ENCODE measurements at regions not wholly inside any gene's neighbourhood (a gene's known extent, or its start where the extent isn't known, plus 50 kb on each side); places are given as distances from the start of the nearest gene placed in this dataset.

GRCh38 chr4:189494407-189494806 lies 446.3 kb upstream of the FRG1 start (continued):
- TF ChIP-seq PRDM2 (tag by site-specific recombination; IDR thresholded peaks at IDR 0.05; ENCODE audit: borderline replicate concordance) (no peak), YY2 (tag by site-specific recombination; IDR thresholded peaks at IDR 0.05) (no peak), AEBP2 (tag by site-specific recombination; IDR thresholded peaks at IDR 0.05; ENCODE audit: borderline replicate concordance) (no peak)

- no peaks in the 10 kb centered on the region for H3K4me1 ChIP-seq (ENCODE audit: control insufficient read depth, insufficient read depth, low read length)
- H3K27ac ChIP-seq (ENCODE audit: extremely low read depth, low read depth, low read length), result no peak overlapping the region
- no peaks in the 10 kb centered on the region for H3K9me3 ChIP-seq (ENCODE audit: control insufficient read depth, insufficient read depth, low read depth, low read length)
- H3K36me3 ChIP-seq (ENCODE audit: control insufficient read depth in 2 of 2, insufficient read depth in 1 of 2, low read length in 2 of 2), result no peaks in the 10 kb centered on the region
- no peak overlapping the region for H3K4me3 ChIP-seq (ENCODE audit: low read depth, low read length)
- TF ChIP-seq KLF9 (tag by site-specific recombination; IDR thresholded peaks at IDR 0.05; ENCODE audit: low read depth), result no peak
- CTCF ChIA-PET, result no interaction called here
- POLR2A ChIA-PET, result no interaction called here
Measured at GRCh38 chr4:189497516-189497915, 443.2 kb upstream of the FRG1 start.

- ChIA-PET CTCF (no interaction called here), POLR2A (no interaction called here)
- no peak for TF ChIP-seq ZFHX2 (tag by site-specific recombination; conservative IDR thresholded peaks at IDR 0.05)
- TF ChIP-seq ZNF621 (tag by site-specific recombination; IDR thresholded peaks at IDR 0.05), result no peak
- TF ChIP-seq SETDB1 (IDR thresholded peaks at IDR 0.05; ENCODE audit: insufficient read length, low read length), result no peak
- TF ChIP-seq ZNF341 (tag by site-specific recombination; IDR thresholded peaks at IDR 0.05; ENCODE audit: low read depth), result no peak
- no peak for TF ChIP-seq ZBTB17 (tag by site-specific recombination; IDR thresholded peaks at IDR 0.05)
- no peak for TF ChIP-seq ZNF530 (tag by site-specific recombination; IDR thresholded peaks at IDR 0.05; ENCODE audit: low read depth)
- TF ChIP-seq ZBTB20 (tag by site-specific recombination; IDR thresholded peaks at IDR 0.05), result no peak
- TF ChIP-seq GFI1B (tag by site-specific recombination; IDR thresholded peaks at IDR 0.05), result no peak
- TF ChIP-seq IKZF3 (tag by site-specific recombination; IDR thresholded peaks at IDR 0.05), result no peak
- TF ChIP-seq ZNF449 (tag by site-specific recombination; IDR thresholded peaks at IDR 0.05), result no peak
- no peak for TF ChIP-seq ZBTB21 (tag by site-specific recombination; IDR thresholded peaks at IDR 0.05)
- no peak for TF ChIP-seq ZNF645 (tag by site-specific recombination; IDR thresholded peaks at IDR 0.05)
- no peak for TF ChIP-seq PRDM10 (tag by site-specific recombination; IDR thresholded peaks at IDR 0.05)
- no peak for TF ChIP-seq ZNF248 (tag by site-specific recombination; IDR thresholded peaks at IDR 0.05)
- TF ChIP-seq SP3 (tag by site-specific recombination; IDR thresholded peaks at IDR 0.05), result no peak
- no peak overlapping the region for H3K4me3 ChIP-seq (ENCODE audit: low read depth, low read length)
- H3K27ac ChIP-seq (ENCODE audit: extremely low read depth, low read depth, low read length), result no peak overlapping the region
- H3K9me3 ChIP-seq (ENCODE audit: control insufficient read depth, insufficient read depth, low read depth, low read length), result no peaks in the 10 kb centered on the region
- H3K36me3 ChIP-seq (ENCODE audit: control insufficient read depth in 2 of 2, insufficient read depth in 1 of 2, low read length in 2 of 2), result no peaks in the 10 kb centered on the region
- H3K4me1 ChIP-seq (ENCODE audit: control insufficient read depth, insufficient read depth, low read length), result no peaks in the 10 kb centered on the region
Measured at GRCh38 chr4:189497996-189498395, 442.7 kb upstream of the FRG1 start.
